Gastrocnemius medialis (tissue), 4 donors: ENCODE measurements at regions not wholly inside any gene's neighbourhood (a gene's known extent, or its start where the extent isn't known, plus 50 kb on each side); places are given as distances from the start of the nearest gene placed in this dataset.
A peak's percentile ranks its signal among the peaks of the same experiment; 100 is the strongest.

Experiments
- ATAC-seq, 2 donors: fragments of 150-250 bp; one replicate each; pipeline ENCODE4 v1.9.1; 2016
- DNase-seq, 2 donors: peaks; one replicate each; pipeline ENCODE4 v3.0.0-alpha.2; 2019
- H3K27ac ChIP-seq, 4 donors: fragments of 200-600 bp; sonication (generic); 1 replicate in 1 of 4; 2 replicates in 3 of 4; pipeline ENCODE4 v1.5.1; 2016 to 2018; ENCODE audit warnings: mild to moderate bottlenecking in 2 of 4, moderate library complexity in 1 of 4
- H3K27me3 ChIP-seq, 3 donors: fragments of 200-600 bp; sonication (generic) in 2 of 3; 1 replicate in 1 of 3; 2 replicates in 2 of 3; pipeline versions ENCODE4 v1.5.1 to v1.6.0; 2016 to 2019; ENCODE audit warnings: mild to moderate bottlenecking in 1 of 3, moderate library complexity in 1 of 3
- H3K36me3 ChIP-seq, 2 donors: fragments of 200-600 bp; sonication (generic) in 1 of 2; one replicate each; pipeline ENCODE4 v1.5.1; 2017 to 2018
- H3K4me1 ChIP-seq, 2 donors: fragments of 200-600 bp; sonication (generic) in 1 of 2; one replicate each; pipeline ENCODE4 v1.5.1; 2016 to 2017; ENCODE audit warnings: mild to moderate bottlenecking in 2 of 2
- H3K4me3 ChIP-seq, 4 donors: fragments of 200-600 bp; sonication (generic) in 3 of 4; 1 replicate in 1 of 4; 2 replicates in 3 of 4; pipeline ENCODE4 v1.5.1; 2016 to 2019; ENCODE audit warnings: mild to moderate bottlenecking in 2 of 4
- H3K9me3 ChIP-seq, 3 donors: fragments of 200-600 bp; sonication (generic) in 2 of 3; 1 replicate in 1 of 3; 2 replicates in 2 of 3; pipeline ENCODE4 v1.5.1; 2016 to 2019
- CTCF ChIP-seq, 5 experiments: fragments of 450-650 bp in 3 of 5; fragments of 200-600 bp in 2 of 5; sonication (generic) in 2 of 5; IDR thresholded peaks in 4 of 5; conservative IDR thresholded peaks in 1 of 5; 1 replicate in 4 of 5; 2 replicates in 1 of 5; pipeline ENCODE4 v1.5.1; 2016 to 2019; ENCODE audit warnings: antibody characterized with exemption in 5 of 5, mild to moderate bottlenecking in 3 of 5, moderate library complexity in 3 of 5
- POLR2A ChIP-seq, 2 donors: fragments of 450-650 bp; IDR thresholded peaks; one replicate each; pipeline ENCODE4 v1.6.1; 2017; ENCODE audit warnings: antibody characterized with exemption in 2 of 2, mild to moderate bottlenecking in 2 of 2, moderate library complexity in 2 of 2
- in situ Hi-C, 4 donors: fragments of 200-750 bp; cut with MboI; loops; one replicate each; pipeline versions ENCODE4 v1.15.0 to v1.8.0; 2017; ENCODE audit warnings: low sequenced_read_pairs in 4 of 4
- intact Hi-C: fragments of 100-400 bp; cut with DNase I; formaldehyde crosslinking; loops from one replicate; pipeline ENCODE4 v1.15.1; 2023; ENCODE audit warnings: low total_unique reads

DNA sequence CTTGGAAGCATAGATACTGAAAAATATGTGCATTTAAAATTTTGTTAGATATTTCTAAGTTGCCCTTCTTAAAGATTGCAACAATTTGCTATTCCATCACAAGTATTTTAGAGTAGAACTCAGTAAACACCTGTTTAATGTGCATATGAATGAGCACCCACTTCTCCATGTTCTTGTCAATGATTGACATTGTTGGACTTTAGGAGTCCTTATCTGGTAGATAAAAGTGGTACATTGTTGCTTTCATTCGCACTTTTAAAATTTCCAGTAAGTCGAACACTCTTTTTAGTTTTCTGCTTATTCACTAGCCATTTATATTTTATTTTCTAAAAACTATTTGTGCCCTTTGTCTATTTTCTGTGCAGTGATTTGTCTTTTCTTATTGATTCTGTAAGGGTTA is 478.3 kb downstream of the SOX2 start:
- in situ Hi-C loops (no loop called here), intact Hi-C loops (no loop called here)
- Histone ChIP-seq H3K36me3 (no peaks in the 10 kb centered on the region), H3K27ac (no peak overlapping the region), H3K4me3 (no peak overlapping the region), H3K4me1 (no peaks in the 10 kb centered on the region), H3K9me3 (no peaks in the 10 kb centered on the region), H3K27me3 (no peaks in the 10 kb centered on the region)
- no peak for ATAC-seq
- no peak for DNase-seq
- TF ChIP-seq POLR2A (IDR thresholded peaks at IDR 0.05) (no peak), CTCF (IDR thresholded peaks at IDR 0.05 in 4 of 5, conservative IDR thresholded peaks at IDR 0.05 in 1 of 5) (no peak)

DNA sequence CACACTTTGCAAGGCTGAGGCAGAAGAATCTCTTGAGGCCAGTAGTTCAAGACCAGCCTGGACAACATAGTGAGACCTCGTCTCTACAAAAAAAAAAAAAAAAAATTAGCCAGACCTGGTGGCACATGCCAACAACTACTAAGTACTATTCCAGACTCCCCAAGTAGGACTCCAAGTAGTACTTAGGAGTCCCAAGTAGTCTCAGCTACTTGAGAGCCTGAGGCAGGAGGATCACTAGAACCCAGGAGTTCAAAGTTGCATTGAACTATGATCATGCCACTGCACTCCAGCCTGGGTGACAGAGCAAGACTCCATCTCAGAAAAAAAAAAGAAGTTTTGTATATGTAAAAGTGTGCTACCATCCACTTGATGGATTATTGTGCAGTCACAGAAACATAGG is 486.6 kb downstream of the SOX2 start:
- H3K27ac ChIP-seq = no peak overlapping the region
- no peaks in the 10 kb centered on the region for H3K9me3 ChIP-seq
- H3K27me3 ChIP-seq = no peaks in the 10 kb centered on the region
- no peaks in the 10 kb centered on the region for H3K36me3 ChIP-seq
- DNase-seq = no peak
- TF ChIP-seq POLR2A (IDR thresholded peaks at IDR 0.05) = no peak
- no peak for TF ChIP-seq CTCF (IDR thresholded peaks at IDR 0.05 in 4 of 5, conservative IDR thresholded peaks at IDR 0.05 in 1 of 5)
- intact Hi-C loops (no loop called here), in situ Hi-C loops (no loop called here)
- no peak overlapping the region for H3K4me3 ChIP-seq
- no peaks in the 10 kb centered on the region for H3K4me1 ChIP-seq
- ATAC-seq = no peak

GRCh38 chr3:182201456-182202168 is 489.9 kb downstream of the SOX2 start:
- H3K9me3 ChIP-seq = no peaks in the 10 kb centered on the region
- intact Hi-C loops = no loop called here
- no peaks in the 10 kb centered on the region for H3K36me3 ChIP-seq
- no peak for ATAC-seq
- H3K27ac ChIP-seq = no peak overlapping the region
- in situ Hi-C loops = no loop called here
- no peaks in the 10 kb centered on the region for H3K4me1 ChIP-seq
- no peaks in the 10 kb centered on the region for H3K27me3 ChIP-seq
- DNase-seq = no peak
- H3K4me3 ChIP-seq = no peak overlapping the region
- TF ChIP-seq CTCF (IDR thresholded peaks at IDR 0.05 in 4 of 5, conservative IDR thresholded peaks at IDR 0.05 in 1 of 5) (no peak), POLR2A (IDR thresholded peaks at IDR 0.05) (no peak)

- in situ Hi-C loops = no loop called here
- H3K9me3 ChIP-seq = no peaks in the 10 kb centered on the region
- intact Hi-C loops = no loop called here
- no peak overlapping the region for H3K4me3 ChIP-seq
- ATAC-seq = peak; percentile 56 to 62
- peak; percentile 10 to 48 for DNase-seq
- no peaks in the 10 kb centered on the region for H3K36me3 ChIP-seq
- H3K4me1 ChIP-seq = no peaks in the 10 kb centered on the region
- no peaks in the 10 kb centered on the region for H3K27me3 ChIP-seq
- H3K27ac ChIP-seq = no peak overlapping the region
- TF ChIP-seq POLR2A (IDR thresholded peaks at IDR 0.05) (no peak), CTCF (IDR thresholded peaks at IDR 0.05 in 4 of 5, conservative IDR thresholded peaks at IDR 0.05 in 1 of 5) (no peak)
Observed at GRCh38 chr3:182212479-182213076, 500.9 kb downstream of the SOX2 start.
